ENCODE measurements at regions not wholly inside any gene's neighbourhood (a gene's known extent, or its start where the extent isn't known, plus 50 kb on each side); places are given as distances from the start of the nearest gene placed in this dataset.

GRCh38 chr7:109190766-109191398, 621.2 kb downstream of the DNAJB9 start:
- H3K4me2 ChIP-seq (ENCODE audit: low read depth, low read length): no peak overlapping the region
- no peaks in the 10 kb centered on the region for H3K79me2 ChIP-seq (ENCODE audit: insufficient read depth, low read length)
- H3K9ac ChIP-seq (ENCODE audit: insufficient read depth, low read depth, low read length): no peak overlapping the region
- no peak for FAIRE-seq
- no peaks in the 10 kb centered on the region for H4K20me1 ChIP-seq (ENCODE audit: insufficient read depth, low read length)
- no peak overlapping the region for H3K27ac ChIP-seq (ENCODE audit: extremely low read length, insufficient read depth, low read length)
- in situ Hi-C loops (cut with HindIII; ENCODE audit: extremely low pct_ligation_motif_present, low pct_unique_long_range_greater_than_20kb) (no loop called here), intact Hi-C loops (cut with micrococcal nuclease; ENCODE audit: unreplicated experiment) (no loop called here)
- no peak for ATAC-seq
- H3K36me3 ChIP-seq (replicated peaks in 1 of 2; ENCODE audit: control insufficient read depth in 1 of 2, insufficient read depth in 2 of 2, low read length in 2 of 2): no peaks in the 10 kb centered on the region
- H2AFZ ChIP-seq (ENCODE audit: low read length): no peak overlapping the region
- H3K9me3 ChIP-seq (ENCODE audit: low read length): peaks cover 18% of the 10 kb centered on the region; the same call in 1 of the 2 replicates
- CTCF ChIA-PET (ENCODE audit: low intra/inter-chr PET ratio, low total read pairs): no interaction called here
- 1% methylated on average over 2 of the region's 2 CpGs for WGBS (ENCODE audit: low lambda C conversion rate)
- POLR2A ChIA-PET: no interaction called here
- no TSS peak for BruUV-seq (replicated peaks)
- no peak for DNase-seq (ENCODE audit: low spot score)
- no peaks in the 10 kb centered on the region for H3K4me1 ChIP-seq (ENCODE audit: insufficient read depth, low read length)
- TF ChIP-seq ZNF749 (CRISPR knock-in tag; IDR thresholded peaks at IDR 0.05; ENCODE audit: borderline replicate concordance) (no peak), MAFK (conservative IDR thresholded peaks at IDR 0.05 in 1 of 2, IDR thresholded peaks at IDR 0.05 in 1 of 2; ENCODE audit: low read length in 2 of 2) (peak in 1 of 2 experiments; percentile 61; a peak in 2 of 4 replicates), RBFOX2 (IDR thresholded peaks at IDR 0.05; ENCODE audit: low read depth, low read length) (no peak), MAFF (IDR thresholded peaks at IDR 0.05; ENCODE audit: low read depth, low read length) (peak; percentile 32; the same call in 1 of the 2 replicates), E2F2 (CRISPR knock-in tag; IDR thresholded peaks at IDR 0.05; ENCODE audit: borderline replicate concordance) (no peak), SIX1 (CRISPR knock-in tag; IDR thresholded peaks at IDR 0.05; ENCODE audit: borderline replicate concordance) (no peak), ZMAT3 (CRISPR knock-in tag; conservative IDR thresholded peaks at IDR 0.05) (no peak), ZNF337 (CRISPR knock-in tag; IDR thresholded peaks at IDR 0.05; ENCODE audit: borderline replicate concordance, low read depth) (no peak), CREB3 (CRISPR knock-in tag; IDR thresholded peaks at IDR 0.05) (no peak), ZNF614 (CRISPR knock-in tag; IDR thresholded peaks at IDR 0.05; ENCODE audit: borderline replicate concordance) (no peak), HNRNPL (IDR thresholded peaks at IDR 0.05; ENCODE audit: low read depth, low read length) (no peak)
- H3K27me3 ChIP-seq (ENCODE audit: control insufficient read depth in 1 of 2, insufficient read depth in 2 of 2, low read length in 2 of 2): no peaks in the 10 kb centered on the region; a peak in 1 of 5 replicates
- no peak overlapping the region for H3K4me3 ChIP-seq (replicated peaks in 1 of 3; ENCODE audit: insufficient read depth in 1 of 3, low read depth in 2 of 3, low read length in 3 of 3)
